Stimulated activated CD8-positive, alpha-beta memory T cell treated with anti-CD3 and anti-CD28 coated beads, Interleukin-4, amount 100 ng/mL, for 48 hours (primary cell): ENCODE measurements at regions not wholly inside any gene's neighbourhood (a gene's known extent, or its start where the extent isn't known, plus 50 kb on each side); places are given as distances from the start of the nearest gene placed in this dataset.
"Not testable (repeated sequence)": the region's sequence is repeated elsewhere in the genome, so short reads cannot be mapped to it uniquely, and the experiment has no call there.

Source experiments
- DNase-seq: peaks from one replicate; pipeline ENCODE4 v3.0.0-alpha.2; 2020

DNA sequence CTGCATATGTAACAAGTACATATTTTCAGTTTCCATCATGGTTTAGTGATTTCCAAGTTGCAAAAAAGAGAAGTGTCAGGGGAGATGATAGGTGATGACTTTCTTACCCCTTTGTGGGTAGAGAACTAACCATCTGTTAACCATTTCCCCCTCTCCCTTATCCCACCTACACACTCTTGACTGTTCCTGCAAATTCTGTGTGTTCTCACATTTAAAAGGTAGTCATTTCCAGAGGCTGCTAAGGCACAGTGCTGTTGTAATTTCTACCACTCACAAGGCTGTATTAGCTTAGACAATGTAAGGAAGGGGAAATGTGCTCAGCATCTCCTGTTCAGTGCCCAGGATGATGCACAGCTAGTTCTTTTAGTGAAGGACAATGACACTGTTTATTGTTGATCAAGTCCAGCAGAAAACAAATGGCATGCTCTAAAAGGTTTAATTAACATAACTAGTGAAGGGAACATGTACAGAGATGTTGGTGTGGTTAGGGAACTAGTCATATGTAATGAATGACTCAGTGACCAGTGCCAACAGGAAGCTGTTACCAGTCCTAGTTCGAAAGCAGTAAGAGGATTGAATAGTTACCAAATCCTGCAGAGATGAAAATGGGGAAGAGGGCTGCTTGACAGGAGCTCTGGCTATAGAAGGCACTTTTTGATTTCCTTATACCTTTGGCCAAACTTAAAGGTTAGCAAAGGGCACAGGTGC, 165.1 kb downstream of the PLK2 start:
- DNase-seq: no peak

GRCh38 chr5:58288275-58288674, 171.6 kb downstream of the PLK2 start:
- DNase-seq: not testable (repeated sequence)

GRCh38 chr5:58286741-58287140, 173.1 kb downstream of the PLK2 start:
- DNase-seq: no peak

GRCh38 chr5:58285900-58286299, 174.0 kb downstream of the PLK2 start:
- DNase-seq: no peak

GRCh38 chr5:58284886-58285285, 175.0 kb downstream of the PLK2 start:
- DNase-seq: no peak

GRCh38 chr5:58281189-58281588, 178.7 kb downstream of the PLK2 start:
- no peak for DNase-seq

DNA sequence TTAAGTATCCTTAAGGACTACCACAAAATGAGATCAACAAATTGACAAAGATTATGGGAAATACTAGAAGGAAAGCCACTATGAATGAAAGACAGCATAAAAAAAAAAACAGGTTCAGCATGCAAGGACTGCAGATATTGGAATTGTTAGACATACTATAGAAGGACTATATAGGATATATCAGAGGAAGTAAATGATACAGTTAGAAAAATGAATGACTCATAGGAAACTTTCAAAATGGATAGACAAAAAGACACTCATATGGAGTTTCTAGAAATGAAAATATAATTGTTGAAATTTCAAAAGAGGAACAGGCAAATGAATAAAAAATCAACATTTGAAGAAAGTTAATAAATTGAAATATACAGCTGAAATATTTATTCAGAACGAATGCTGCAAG, 180.6 kb downstream of the PLK2 start:
- DNase-seq: no peak

DNA sequence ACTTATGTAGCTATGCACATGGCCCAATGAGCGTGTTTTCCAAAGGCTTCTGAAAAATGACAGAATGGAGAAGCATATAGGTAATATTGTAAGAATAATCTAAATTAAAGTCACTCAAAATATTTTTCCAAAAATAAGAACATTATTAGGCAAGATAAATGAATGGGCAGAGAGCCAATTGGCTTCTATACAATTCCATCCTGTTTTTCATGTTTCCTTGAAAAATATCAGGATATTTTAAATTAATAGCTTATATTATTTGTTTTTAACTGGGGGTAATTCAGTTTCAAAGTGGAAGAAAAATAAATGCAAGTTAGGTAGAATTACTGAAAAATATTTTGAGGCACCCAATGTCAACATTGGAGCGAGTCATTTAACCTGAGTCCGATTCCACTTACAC, 183.5 kb downstream of the PLK2 start:
- DNase-seq: no peak

GRCh38 chr5:58275516-58275915, 184.4 kb downstream of the PLK2 start:
- DNase-seq: no peak

DNA sequence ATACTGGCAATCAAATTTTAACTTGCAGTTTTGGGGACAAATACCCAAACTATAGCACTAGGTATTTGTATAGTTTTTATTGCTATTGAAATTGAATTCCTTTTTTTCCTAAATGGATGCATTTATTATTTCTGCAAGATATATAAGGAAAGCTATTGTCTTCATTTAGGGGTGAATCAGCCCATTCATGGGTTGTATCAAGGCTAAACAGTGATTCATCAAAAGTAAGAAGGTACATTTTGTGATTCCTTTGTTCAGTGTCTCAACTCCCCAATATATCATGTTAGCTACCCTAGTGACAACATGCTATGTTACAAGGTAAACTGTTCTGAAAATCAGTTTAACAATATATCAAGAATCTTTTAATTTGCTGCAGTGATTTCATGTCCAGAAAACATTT, 185.7 kb downstream of the PLK2 start:
- DNase-seq: no peak

- no peak for DNase-seq
Observed at GRCh38 chr5:58273711-58274110, 186.2 kb downstream of the PLK2 start.

DNA sequence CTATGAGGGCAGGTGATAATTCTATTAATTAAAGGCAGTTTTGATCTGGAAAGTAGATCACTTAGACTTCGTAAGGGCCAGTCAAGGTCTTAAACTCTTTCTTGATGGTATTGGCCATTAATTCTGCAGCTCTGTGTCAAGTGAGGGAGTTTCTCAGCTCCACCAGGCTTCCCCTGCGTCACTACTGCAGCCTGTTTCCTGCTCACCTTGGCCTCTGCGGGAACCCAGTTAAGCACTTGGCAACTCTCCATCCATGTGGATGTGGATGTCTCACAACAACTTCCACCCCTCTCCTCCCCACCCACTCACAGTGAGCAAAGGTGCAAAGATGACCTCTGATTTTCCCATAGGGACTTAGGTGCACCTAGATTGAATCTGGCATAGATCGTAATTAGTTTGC, 191.6 kb downstream of the PLK2 start:
- DNase-seq: no peak

GRCh38 chr5:58266402-58266801, 193.5 kb downstream of the PLK2 start:
- DNase-seq: no peak

GRCh38 chr5:58265246-58265930, 194.5 kb downstream of the PLK2 start:
- DNase-seq: no peak

- DNase-seq: no peak
Observed at GRCh38 chr5:58264276-58264675, 195.6 kb downstream of the PLK2 start.

- DNase-seq: no peak
Observed at GRCh38 chr5:58263296-58263695, 196.6 kb downstream of the PLK2 start.

DNA sequence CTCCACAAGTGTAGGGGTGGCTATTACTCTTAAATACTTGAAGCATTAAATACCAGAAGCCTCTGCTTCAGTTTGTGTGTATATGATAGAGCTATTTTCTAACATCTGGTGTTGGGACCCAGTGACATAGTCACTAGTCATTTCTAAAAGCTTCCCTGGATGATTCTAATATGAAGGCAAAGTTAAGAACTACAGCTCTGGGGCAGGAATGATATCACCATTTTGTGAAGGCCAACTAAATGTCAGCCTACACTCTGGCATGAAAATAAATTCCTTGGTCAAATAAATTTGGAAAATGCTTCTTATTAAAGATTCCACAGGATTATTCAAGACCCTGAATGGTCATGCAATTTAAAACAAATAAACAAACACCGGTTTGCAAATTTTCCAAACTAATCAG, 197.7 kb downstream of the PLK2 start:
- DNase-seq: no peak

DNA sequence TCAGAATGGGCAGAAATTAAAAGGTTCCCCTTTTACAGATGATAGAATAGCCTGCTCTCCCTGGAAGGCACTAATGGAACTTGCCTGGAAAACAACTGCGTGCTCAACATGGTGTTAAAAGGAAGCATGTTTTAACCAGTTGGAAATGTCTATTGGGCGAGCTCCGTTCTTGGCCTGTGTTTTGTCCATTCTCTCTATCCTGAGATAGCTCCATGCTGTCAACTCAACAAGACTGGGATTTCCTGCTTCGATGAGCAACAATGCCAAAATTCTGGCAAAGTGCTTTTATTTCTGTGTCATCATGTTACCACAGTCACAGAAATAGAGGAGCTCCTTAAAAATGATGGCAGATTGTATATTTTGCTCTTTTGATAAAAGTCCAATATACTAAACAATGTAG, 198.3 kb downstream of the PLK2 start:
- DNase-seq: no peak

- DNase-seq: no peak
Observed at GRCh38 chr5:58260243-58260642, 199.6 kb downstream of the PLK2 start.

- DNase-seq: no peak
Observed at GRCh38 chr5:58259685-58260152, 200.2 kb downstream of the PLK2 start.

DNA sequence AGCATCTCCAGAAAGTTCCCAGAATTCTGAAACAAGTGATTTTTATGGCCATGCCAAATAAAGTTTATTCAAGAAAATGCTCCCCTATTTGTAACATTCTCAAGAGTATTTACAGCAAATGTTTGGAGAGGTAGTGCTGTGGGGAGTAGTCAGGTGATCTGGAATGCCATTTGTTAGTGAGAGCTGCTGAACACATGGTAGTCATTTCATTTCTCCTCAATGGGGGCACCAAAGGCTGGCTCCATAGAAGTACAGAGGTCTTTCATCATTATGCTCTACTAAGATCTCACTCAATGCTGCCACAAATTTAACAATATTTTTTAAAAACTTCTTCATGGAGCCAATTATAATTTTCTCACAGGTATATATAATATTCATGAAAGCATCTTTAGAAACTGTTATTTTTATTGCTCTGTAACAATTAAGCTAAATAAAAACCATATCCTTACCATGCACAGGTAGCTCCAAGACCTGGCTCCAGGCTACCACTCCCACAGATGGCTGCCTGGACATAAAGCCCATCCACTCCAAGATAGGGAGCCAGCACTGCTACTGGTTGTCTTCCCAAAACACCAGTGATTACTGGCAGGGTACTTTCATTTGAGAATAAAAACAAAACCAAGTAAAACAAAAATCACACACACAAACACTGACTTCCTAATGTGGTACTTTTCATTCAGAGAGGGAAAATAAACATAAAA, 200.8 kb downstream of the PLK2 start:
- no peak for DNase-seq

- no peak for DNase-seq
Observed at GRCh38 chr5:58255970-58256369, 203.9 kb downstream of the PLK2 start.

DNA sequence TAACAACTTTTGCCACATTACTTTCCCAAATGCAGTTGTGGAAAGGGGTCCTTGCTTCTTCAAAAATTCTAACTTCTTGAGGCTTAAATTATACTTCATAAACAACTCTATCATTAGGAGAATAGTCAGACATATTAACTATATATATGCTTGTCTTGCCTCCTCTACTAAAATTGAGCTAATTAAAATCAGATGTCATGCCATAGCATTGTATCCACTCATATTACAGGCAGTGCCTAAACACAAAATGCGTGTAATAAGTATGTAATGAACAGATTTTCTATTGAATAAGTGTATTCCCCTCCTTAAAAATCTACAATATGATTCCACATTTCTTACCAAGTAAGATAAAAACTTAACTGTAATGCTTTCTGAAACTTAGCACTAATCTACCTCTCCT, 204.5 kb downstream of the PLK2 start:
- DNase-seq: no peak

DNA sequence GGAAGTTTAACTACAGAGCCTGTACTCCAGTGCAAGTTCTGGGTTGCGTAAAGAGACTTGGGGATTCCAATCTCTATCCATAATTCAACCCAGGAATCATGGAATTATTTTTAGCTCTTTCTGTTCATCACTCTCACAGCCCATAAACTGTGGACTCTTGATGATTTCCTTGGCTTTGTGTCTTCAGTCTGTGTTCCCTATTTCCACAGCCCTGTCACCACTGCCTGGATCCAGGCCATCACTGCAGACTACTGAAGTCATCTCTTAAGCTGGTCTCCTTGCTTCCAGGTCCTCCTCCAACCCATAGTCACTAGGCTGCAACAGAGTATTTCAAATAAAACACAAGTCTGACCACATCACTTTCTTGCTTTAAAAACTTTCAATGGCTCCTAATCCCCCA, 211.7 kb downstream of the PLK2 start:
- no peak for DNase-seq
